T-helper 2 cell treated with Interferon-gamma antibody and Interleukin-4, amounts not matched to agents 5 μg/mL and 100 μg/mL, for 36 hours (primary cell): ENCODE measurements at regions not wholly inside any gene's neighbourhood (a gene's known extent, or its start where the extent isn't known, plus 50 kb on each side); places are given as distances from the start of the nearest gene placed in this dataset.

ENCODE experiments used
- DNase-seq: peaks from one replicate; pipeline ENCODE4 v3.0.0; 2021; ENCODE audit warnings: low spot score
- H3K27ac Mint-ChIP-seq: one replicate; pipeline ENCODE4 v1.8.0; 2021; ENCODE audit warnings: mild to moderate bottlenecking, mixed read lengths
- H3K27me3 Mint-ChIP-seq: one replicate; pipeline ENCODE4 v1.8.0; 2021; ENCODE audit warnings: low read depth, mixed read lengths
- H3K36me3 Mint-ChIP-seq: one replicate; pipeline ENCODE4 v1.8.0; 2021; ENCODE audit warnings: low read depth, mixed read lengths
- H3K4me1 Mint-ChIP-seq: one replicate; pipeline ENCODE4 v1.8.0; 2021; ENCODE audit warnings: low read depth, mixed read lengths
- H3K4me3 Mint-ChIP-seq: one replicate; pipeline ENCODE4 v1.8.0; 2022; ENCODE audit warnings: mild to moderate bottlenecking, moderate library complexity, mixed read lengths
- H3K9me3 Mint-ChIP-seq: one replicate; pipeline ENCODE4 v1.8.0; 2021; ENCODE audit warnings: mixed read lengths

DNA sequence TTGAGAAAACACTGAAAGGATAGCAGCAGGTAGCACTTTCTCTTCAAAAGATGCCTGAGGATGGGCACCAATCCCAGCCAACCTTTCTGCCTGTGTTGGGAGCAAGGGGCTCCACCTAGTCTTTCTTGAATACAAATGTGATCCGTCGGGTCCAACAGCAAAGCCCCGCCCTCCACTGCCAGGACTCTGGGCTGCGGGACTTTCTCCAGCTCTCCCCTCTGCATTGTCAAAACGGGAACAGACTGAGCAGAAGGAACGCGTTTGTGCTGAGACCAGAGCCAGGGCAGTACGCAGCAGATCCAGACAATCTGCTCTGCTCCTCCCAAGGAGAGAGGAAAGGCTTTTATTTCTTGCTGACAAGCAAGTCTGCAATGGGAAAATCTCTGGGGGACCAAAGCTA is 139.7 kb downstream of the SEC61B start:
- no peak overlapping the region for H3K4me3 Mint-ChIP-seq
- no peak for DNase-seq
- peaks cover 14% of the 10 kb centered on the region for H3K27me3 Mint-ChIP-seq
- H3K4me1 Mint-ChIP-seq: peaks cover 13% of the 10 kb centered on the region
- no peaks in the 10 kb centered on the region for H3K9me3 Mint-ChIP-seq
- H3K27ac Mint-ChIP-seq: no peak overlapping the region
- no peaks in the 10 kb centered on the region for H3K36me3 Mint-ChIP-seq

DNA sequence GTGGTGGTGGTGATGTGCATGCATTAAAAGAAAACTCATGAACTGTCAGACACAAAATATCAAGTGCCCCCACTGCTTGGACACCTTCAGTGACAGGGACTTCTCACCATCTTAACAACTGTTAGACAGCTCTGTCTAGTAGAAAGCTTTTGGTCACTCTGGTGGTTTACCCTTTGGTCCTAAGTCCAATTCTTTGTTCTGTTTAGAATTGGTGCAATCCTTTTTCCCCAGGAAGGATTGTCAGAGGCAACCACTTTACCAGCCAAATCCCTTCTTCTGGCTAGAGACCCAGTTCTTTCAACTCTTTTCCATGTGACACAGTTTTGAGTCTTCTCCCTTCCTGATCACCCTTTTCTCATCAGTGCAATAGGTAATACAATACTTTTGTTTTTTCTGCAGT is 140.2 kb downstream of the SEC61B start:
- Mint-ChIP-seq H3K4me3 (no peak overlapping the region), H3K27ac (no peak overlapping the region), H3K36me3 (no peaks in the 10 kb centered on the region), H3K27me3 (peaks cover 14% of the 10 kb centered on the region), H3K4me1 (peaks cover 17% of the 10 kb centered on the region), H3K9me3 (no peaks in the 10 kb centered on the region)
- DNase-seq: no peak

DNA sequence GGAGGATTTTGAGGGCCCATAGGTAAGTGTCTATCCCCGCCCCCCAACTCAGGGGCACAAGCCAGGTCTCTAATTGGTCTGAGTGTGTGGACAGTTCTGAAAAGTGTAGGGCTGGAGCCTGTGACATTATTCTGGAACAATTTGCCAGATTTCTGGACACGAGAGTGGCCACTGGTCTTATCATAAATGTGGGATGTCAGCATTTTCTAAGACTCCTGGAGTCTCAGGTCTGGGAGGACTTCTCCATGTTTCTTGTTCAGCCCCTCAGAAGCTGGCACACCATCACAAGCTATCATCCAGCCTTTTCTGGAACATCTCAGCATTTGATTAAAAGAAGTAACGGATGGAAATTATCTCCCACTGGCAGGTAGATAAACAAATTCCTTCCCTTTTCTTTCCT is 141.4 kb downstream of the SEC61B start:
- Mint-ChIP-seq H3K4me1 (peaks cover 23% of the 10 kb centered on the region), H3K27me3 (peaks cover 16% of the 10 kb centered on the region), H3K9me3 (no peaks in the 10 kb centered on the region), H3K4me3 (no peak overlapping the region), H3K27ac (no peak overlapping the region), H3K36me3 (no peaks in the 10 kb centered on the region)
- no peak for DNase-seq

DNA sequence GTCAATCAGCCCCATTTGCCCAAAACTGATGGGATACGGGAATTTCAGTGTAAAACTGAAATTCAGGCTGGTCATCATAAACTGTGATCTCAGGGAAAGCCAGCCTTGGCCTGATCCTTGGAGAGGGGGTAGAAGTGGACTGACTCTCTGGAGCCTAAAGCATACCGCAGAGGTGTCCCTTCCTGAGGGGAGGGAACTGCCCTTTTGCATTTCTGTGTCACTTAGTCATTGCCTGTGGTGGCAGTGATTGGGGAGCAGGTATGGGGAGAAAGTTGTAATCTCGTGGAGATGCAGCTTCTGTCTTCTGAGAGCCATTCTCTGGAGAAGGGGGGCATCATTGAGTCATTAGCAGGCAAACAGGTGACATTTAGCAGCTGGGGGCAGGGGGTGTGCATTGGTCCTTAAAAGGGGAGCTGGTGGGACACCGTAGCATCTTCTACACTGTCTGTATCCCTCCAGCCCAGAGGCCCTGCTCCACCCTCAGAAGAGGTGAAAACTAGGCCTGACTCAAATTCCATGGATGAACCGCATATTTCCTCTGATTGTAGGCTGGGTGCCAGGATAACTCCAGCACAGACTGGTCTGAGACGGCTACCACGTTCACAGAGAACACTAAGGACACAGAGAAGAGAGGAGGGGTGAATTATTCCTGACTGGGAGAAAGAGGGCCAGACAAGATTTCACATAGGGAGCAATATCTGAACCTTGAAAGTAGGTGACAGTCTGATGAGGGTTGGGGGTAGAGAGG is 143.3 kb downstream of the SEC61B start:
- Mint-ChIP-seq H3K4me1 (peaks cover 34% of the 10 kb centered on the region), H3K4me3 (no peak overlapping the region)

DNA sequence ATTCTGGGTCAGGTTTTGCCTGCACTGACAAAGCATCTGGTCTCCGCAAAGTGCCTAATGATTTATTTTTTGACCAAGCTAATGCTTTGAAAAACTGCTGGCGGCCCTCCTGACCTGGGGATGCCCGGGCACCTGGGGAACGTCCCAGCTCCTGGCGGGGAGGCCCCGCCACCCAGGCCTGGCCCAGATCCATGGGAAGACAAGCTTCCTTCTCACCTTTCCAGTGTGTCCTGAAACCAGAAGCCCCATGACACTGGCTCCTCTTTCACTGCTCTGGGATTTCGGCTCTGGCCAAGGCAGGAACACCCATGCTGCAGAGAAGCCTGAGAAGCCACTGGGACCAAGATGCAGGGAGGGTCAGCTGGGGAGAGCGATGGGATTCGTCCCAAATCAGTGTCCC is 144.1 kb downstream of the SEC61B start:
- no peak for DNase-seq
- peaks cover 13% of the 10 kb centered on the region for H3K27me3 Mint-ChIP-seq
- H3K36me3 Mint-ChIP-seq: no peaks in the 10 kb centered on the region
- H3K9me3 Mint-ChIP-seq: no peaks in the 10 kb centered on the region
- H3K4me3 Mint-ChIP-seq: no peak overlapping the region
- H3K4me1 Mint-ChIP-seq: peaks cover 34% of the 10 kb centered on the region
- H3K27ac Mint-ChIP-seq: no peak overlapping the region

More for the DNA sequence above, 143.3 kb downstream of the SEC61B start:
- no peaks in the 10 kb centered on the region for H3K9me3 Mint-ChIP-seq
- H3K27me3 Mint-ChIP-seq: peaks cover 13% of the 10 kb centered on the region
- no peaks in the 10 kb centered on the region for H3K36me3 Mint-ChIP-seq
- no peak for DNase-seq
- H3K27ac Mint-ChIP-seq: no peak overlapping the region

DNA sequence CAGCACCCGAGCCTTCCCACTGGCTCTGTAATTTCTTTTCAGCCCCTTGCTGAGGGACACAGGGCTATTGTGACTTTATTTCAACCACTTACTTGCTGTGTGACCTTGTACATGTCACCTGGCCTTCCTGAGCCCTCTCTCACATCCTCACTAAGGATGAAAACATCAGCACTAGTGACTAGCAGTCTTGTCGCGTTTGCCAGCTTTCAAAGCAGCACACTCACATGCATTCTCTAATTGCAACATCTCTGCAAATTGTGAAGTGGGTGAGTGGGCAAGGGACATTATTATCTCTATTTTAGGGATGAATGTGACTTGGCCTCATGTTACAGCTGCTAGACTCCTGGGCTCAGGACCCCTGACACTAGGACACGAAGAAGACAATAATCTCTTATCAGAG is 144.5 kb downstream of the SEC61B start:
- Mint-ChIP-seq H3K4me1 (peaks cover 34% of the 10 kb centered on the region), H3K4me3 (no peak overlapping the region), H3K27ac (no peak overlapping the region), H3K9me3 (no peaks in the 10 kb centered on the region), H3K27me3 (peaks cover 13% of the 10 kb centered on the region), H3K36me3 (no peaks in the 10 kb centered on the region)
- no peak for DNase-seq

DNA sequence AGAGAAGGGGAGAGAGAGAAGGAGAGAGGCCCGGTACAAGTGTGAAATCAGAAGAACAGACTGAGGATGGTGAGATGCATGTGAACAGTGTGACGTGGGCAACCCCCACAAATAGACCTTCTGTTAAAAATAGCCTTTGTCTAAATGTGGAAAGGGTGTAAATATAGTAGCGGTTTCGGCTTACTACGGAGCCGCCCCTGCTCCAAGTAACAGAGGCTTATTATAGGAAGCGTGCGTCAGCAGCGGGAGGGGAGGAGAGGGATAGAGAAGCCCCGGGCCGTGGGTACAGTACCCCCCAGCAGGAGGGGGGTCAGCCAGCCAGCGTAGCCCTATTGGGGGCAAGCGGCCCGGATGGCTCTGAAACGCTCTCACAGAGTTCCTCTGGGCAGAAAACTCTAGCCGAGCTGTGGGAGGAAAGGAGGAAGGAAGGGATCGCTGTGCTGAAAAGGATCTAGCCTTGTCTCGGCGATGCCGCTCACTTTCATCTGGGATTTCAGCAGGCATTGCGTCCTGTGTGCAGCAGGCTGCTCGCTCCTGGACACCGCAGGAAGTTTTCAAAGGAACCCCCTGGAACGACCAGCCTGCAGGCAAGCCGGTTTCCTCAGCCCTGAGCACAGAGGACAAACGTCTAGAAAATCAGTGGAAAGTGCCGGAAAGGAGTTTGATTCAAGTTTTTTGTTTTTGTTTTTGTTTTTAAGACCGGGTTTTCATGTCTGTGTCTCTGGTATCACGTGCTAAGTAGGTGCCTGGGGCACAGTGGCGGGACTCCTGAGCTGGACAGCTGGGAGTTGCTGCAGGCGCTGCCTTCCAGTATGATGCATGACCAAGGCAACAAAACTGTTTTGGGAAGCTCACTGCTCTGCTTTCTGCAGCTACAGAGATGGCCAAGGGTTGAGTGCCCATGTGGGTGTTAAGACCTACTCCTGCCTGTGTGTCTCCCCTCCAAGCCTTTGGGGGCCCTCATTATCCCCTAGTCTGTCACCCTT is 146.6 kb downstream of the SEC61B start:
- H3K27me3 Mint-ChIP-seq: peaks cover 11% of the 10 kb centered on the region
- H3K27ac Mint-ChIP-seq: no peak overlapping the region
- H3K4me1 Mint-ChIP-seq: peaks cover 25% of the 10 kb centered on the region
- no peaks in the 10 kb centered on the region for H3K9me3 Mint-ChIP-seq
- H3K4me3 Mint-ChIP-seq: peak overlapping the region; percentile 58
- DNase-seq: peak; percentile 23
- H3K36me3 Mint-ChIP-seq: no peaks in the 10 kb centered on the region

DNA sequence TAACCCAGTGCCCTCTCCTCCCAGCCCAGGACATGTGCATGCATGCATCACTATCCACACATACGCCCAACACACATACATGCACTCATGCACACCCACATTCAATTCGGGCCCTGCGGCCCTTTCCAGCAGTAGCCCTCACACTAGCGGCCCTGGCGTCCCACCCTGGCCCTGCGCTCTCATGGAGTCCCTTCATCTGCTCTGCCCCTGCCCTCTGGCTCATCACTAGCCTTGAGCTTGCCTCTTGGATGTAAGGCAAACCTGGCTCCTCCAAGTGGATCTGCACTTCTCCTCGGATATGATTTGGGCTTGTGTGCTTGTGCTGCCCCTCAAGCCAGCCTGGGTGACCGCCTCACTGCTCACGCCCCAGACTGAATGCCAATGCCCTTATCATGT is 147.2 kb downstream of the SEC61B start:
- Mint-ChIP-seq H3K27me3 (peaks cover 11% of the 10 kb centered on the region), H3K36me3 (no peaks in the 10 kb centered on the region), H3K4me1 (peaks cover 25% of the 10 kb centered on the region), H3K27ac (no peak overlapping the region), H3K9me3 (no peaks in the 10 kb centered on the region), H3K4me3 (no peak overlapping the region)
- no peak for DNase-seq

DNA sequence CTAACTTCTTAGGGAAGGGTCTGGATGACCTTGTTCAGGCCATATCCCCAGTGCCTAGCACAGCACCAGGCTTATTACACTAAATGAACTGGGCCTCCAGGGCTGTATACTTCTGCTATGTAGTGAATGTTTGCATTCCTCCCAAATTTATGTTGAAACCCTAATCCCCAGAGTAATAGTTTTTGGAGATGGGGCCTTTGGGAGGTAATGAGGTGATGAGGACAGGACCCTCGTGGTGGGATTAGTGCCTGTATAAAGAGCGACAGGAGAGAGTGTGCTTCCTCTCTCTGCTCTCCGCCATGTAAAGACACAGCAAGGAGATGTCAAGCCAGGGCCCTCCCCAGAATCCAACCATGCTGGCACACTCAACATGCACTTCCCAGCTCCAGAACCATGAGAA is 148.3 kb downstream of the SEC61B start:
- Mint-ChIP-seq H3K27ac (no peak overlapping the region), H3K36me3 (no peaks in the 10 kb centered on the region), H3K4me3 (no peak overlapping the region), H3K4me1 (peaks cover 23% of the 10 kb centered on the region), H3K9me3 (no peaks in the 10 kb centered on the region), H3K27me3 (peaks cover 11% of the 10 kb centered on the region)
- no peak for DNase-seq

DNA sequence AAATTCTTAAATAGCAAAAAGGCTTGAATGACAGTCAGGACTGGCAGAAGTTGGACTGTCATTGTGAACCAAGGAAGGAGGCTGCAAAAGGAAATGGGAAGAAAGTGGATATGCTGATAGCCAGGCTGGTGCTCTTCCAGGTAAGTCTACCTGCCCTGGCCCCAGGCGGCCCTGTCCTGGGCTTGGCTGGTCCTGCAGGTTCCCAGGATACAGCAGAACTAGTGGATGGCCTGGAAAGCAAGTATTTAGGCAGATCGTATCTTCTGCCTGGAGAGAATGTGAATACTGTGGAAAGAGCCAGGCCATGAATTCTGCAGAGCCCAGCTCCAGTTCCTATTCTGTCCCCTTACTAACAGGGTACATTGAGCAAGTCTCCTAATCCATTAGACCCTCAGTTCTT is 149.3 kb downstream of the SEC61B start:
- Mint-ChIP-seq H3K4me1 (peaks cover 23% of the 10 kb centered on the region), H3K4me3 (no peak overlapping the region), H3K27me3 (peaks cover 12% of the 10 kb centered on the region), H3K9me3 (no peaks in the 10 kb centered on the region), H3K36me3 (no peaks in the 10 kb centered on the region), H3K27ac (no peak overlapping the region)
- no peak for DNase-seq

DNA sequence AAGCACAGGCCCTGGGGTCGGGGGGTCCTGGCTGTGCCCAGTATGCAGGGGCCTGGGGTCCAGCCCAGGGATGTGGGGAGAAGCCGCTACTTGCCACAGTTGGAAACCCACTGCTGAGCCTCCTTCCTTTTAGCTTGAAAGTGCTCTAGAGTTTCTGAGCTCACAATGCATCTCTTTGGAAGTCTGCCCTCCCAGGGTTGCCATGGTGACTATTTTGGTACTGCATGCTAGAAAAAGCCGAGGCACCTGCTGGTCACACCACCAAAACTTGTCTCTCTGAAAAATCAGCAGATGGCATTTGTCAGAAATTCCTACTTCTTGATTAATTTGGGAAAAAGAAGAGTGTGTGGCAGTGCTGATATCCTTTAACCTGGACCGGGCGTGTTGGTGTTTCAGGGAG is 151.8 kb downstream of the SEC61B start:
- H3K4me3 Mint-ChIP-seq: no peak overlapping the region
- no peaks in the 10 kb centered on the region for H3K9me3 Mint-ChIP-seq
- no peak for DNase-seq
- H3K27ac Mint-ChIP-seq: no peak overlapping the region
- no peaks in the 10 kb centered on the region for H3K36me3 Mint-ChIP-seq
- peaks cover 13% of the 10 kb centered on the region for H3K27me3 Mint-ChIP-seq
- peaks cover 7% of the 10 kb centered on the region for H3K4me1 Mint-ChIP-seq

DNA sequence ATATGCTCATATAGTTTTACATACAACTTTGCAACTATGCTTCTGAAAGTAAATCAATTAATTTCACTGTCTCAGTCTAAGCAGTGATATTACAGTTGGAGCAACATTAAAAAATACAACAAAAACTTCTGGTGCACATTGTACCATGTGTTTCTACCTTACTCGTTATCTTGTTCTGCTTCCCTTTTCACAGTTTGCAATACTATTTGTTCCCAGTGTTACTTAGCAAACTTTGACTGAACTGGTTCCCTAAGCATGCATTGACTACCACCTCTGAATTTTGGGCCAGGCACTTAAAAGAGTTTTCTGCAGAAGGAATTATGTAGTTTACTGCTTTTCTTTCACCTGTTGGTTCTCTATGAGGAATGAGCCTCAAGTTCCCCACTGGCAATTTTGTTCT is 152.7 kb downstream of the SEC61B start:
- Mint-ChIP-seq H3K27ac (no peak overlapping the region), H3K4me1 (peaks cover 3% of the 10 kb centered on the region), H3K9me3 (no peaks in the 10 kb centered on the region), H3K36me3 (no peaks in the 10 kb centered on the region), H3K4me3 (no peak overlapping the region), H3K27me3 (peaks cover 13% of the 10 kb centered on the region)
- DNase-seq: no peak

DNA sequence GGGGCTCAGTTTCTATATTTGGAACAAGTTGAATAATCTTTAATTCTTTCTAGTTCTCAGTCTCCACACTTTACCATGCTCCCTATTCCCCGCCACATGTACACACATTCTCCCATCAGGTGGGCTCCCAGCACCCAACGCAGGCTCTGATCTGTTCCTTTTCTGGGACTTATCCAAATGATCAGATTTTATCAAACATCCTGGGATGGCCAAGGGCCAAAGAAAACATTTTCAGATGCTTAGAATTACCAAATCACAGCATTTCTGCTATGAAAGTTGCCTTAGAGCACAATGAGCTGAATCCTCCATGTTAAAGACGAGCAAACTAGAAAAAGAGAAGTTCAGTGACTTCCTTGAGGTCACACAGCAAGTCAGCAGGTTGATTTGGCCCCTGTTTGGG is 153.4 kb downstream of the SEC61B start:
- Mint-ChIP-seq H3K27me3 (peaks cover 10% of the 10 kb centered on the region), H3K9me3 (no peaks in the 10 kb centered on the region), H3K36me3 (no peaks in the 10 kb centered on the region), H3K4me3 (no peak overlapping the region), H3K4me1 (no peaks in the 10 kb centered on the region), H3K27ac (no peak overlapping the region)
- DNase-seq: no peak
